ENCODE measurements at regions not wholly inside any gene's neighbourhood (a gene's known extent, or its start where the extent isn't known, plus 50 kb on each side); places are given as distances from the start of the nearest gene placed in this dataset.

- DNase-seq, result no peak
These were observed 248.2 kb upstream of the PITRM1 start for GRCh38 chr10:3420527-3421469.

DNA sequence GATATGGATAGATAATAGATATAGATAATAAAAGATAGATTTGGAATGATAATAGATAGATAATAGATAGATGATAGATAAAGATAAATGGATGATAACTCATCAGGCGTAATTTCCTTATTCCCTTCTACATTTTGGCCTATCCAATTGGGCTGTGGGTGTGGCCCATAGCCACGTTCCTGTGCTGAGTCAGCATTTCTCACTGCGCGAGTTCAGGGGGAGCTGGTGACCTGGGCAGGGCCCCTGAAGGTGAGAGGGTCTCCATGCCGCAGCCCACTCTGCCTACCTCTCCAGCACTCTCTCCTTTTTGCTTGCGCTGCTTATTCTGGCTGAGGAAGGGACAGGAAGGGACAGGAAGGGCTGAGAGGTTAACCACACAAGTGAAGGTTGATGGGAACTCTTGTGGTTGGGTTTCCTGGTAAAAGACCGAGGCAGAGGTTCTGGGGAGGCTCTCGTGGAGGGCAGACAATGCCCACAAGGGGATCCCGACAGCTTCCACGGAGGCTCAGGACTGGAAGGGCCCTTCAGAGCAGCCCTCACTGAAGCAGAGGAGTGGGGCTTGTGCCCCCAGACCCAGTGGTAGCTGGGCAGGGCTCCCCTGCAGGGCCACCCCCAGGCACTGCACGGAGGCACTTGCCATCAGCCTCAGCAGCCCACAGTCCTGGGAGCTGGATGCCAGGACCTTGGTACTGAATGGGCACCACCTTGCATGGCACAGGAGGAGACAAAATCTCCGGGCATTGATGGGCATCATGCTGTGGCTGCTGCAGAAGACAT is 247.3 kb upstream of the PITRM1 start:
- no peak for DNase-seq

- no peak for DNase-seq
These were observed 246.3 kb upstream of the PITRM1 start for GRCh38 chr10:3418926-3419325.

- no peak for DNase-seq
These were observed 245.6 kb upstream of the PITRM1 start for GRCh38 chr10:3418041-3418754.

GRCh38 chr10:3417096-3417495 is 244.5 kb upstream of the PITRM1 start:
- DNase-seq, result no peak

GRCh38 chr10:3415878-3416605 is 243.5 kb upstream of the PITRM1 start:
- DNase-seq, result no peak

DNA sequence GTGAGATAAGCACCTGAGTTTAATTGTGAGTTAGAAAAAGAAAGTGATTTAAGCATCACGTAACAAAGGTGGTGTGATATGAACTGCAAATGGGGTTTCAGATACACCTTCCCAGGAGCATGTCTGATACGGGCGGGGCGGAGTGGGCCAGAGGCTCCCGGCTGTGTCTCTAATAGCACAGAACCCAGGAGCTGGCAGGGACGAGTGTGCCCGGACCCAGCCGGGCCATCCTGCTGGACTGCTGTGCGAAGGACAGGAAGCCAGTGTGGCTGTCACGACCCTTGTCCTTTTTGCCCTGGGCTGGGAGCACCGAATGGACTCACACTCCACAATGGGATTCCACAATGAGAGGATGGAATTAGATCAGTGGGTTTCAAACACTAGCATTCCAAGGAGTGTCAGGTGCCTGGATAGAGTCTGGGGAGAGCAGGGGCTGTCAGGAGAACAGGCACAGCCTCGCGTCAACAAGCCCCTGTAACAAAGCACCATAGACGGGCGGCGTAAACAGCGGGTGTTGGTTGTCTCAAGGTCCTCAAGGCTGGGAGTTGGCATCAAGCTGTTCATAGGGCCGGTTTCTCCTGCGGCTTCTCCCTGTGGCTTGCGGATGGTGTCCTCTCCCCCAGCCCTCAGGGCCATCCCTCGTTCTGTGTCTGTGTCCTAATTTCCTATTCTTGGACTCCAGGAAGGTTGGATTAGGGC is 242.6 kb upstream of the PITRM1 start:
- DNase-seq, result no peak

DNA sequence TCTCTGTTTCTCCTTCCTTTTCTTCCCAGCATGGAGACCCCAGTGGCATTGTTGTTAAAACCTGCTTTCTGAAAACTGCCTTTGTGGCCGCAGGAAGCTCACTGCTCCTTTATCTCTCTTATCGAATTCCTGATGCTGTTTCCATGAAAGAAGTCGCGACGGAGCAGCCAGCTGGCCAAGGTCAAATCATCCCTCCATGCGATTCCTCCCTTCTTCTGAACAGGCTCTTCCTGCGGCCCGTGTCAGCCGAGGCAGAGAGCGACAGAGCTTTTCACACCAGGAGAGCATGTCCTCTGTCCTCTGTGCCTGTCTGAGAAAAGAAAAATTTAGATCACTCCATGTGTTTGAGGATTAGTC is 242.1 kb upstream of the PITRM1 start:
- no peak for DNase-seq

- no peak for DNase-seq
These were observed 241.5 kb upstream of the PITRM1 start for GRCh38 chr10:3413937-3414666.

GRCh38 chr10:3412646-3413045 is 240.1 kb upstream of the PITRM1 start:
- DNase-seq, result no peak

DNA sequence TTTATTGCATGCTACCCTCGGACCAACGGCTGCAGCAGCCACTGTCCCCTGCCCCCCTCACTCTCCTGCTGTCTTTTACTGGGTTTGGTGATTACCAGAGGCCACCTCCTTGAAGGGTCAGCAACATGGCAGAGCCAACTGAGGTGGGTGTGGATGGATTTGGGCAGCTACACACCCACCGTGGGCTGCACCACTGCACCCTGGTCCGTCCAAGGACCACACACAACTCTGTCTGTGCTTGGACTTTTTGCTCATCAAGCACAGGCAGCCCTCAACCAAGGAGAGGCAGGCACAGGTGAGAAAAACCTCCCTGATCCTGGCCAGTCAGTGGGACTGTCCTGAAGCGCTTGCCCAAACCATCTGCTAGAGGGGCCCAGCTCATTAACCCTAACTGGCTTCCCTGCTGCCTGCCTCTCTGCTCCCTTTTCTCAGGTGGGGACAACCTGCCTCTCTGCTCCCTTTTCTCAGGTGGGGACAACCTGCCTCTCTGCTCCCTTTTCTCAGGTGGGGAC is 239.5 kb upstream of the PITRM1 start:
- DNase-seq, result no peak

- no peak for DNase-seq
These were observed 238.5 kb upstream of the PITRM1 start for GRCh38 chr10:3411044-3411443.

DNA sequence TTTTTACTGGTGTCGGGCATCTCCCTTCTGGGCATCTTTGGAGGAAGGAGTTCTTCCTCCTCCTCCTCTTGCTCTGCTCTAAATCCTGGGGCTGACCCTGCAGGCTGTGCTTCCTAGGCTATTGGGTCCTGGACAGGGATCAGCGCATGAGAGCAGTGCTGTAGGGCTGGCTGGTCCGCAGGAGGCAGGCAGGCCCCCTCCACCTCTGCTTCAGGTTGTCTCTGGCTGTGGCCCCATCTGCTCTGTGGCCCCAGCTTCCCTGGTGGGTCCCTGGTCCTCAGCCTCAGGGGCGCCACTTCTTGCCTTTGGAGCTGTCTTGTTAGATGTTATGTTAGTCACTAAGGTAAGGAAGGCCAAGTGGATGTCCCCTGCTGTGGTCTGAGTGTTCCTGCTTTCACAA is 237.3 kb upstream of the PITRM1 start:
- DNase-seq, result no peak

- DNase-seq, result no peak
These were observed 236.2 kb upstream of the PITRM1 start for GRCh38 chr10:3408603-3409365.

DNA sequence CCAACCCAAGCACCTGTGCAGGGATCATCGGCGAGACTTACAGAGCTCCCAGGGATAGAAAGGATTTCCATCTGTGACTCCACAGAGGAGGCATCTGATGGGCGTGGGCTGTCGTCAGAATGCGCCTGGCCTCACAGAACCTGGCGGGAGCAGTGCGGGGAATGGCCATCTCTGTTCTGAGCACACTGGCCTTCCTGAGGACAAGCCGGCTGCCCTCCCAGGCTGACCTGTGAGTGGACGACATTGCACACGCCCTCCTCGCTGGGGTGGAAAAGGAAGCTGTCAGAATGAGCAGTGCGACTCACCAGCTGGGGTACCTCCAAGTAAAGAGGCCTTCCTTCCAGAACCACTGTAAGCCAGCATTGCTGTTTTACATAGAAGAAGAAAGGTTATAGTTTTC is 234.6 kb upstream of the PITRM1 start:
- DNase-seq, result no peak

GRCh38 chr10:3406556-3406955 is 234.0 kb upstream of the PITRM1 start:
- no peak for DNase-seq

DNA sequence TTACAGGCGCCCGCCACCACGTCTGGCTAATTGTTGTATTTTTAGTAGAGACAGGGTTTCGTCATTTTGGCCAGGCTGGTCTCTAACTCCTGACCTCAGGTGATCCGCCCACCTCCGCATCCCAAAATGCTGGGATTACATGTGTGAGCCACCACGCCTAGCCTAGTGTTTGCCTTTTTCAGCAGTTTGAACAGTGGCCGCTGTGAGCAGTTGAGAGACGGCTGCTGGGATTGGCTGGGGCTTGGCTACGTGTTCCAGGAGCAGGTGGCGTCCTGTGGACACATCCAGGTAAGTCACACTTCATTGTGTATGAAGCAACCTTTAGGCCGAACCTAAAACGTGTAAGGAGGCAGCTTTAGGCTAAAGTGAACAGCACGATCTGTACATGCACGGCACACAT is 231.8 kb upstream of the PITRM1 start:
- DNase-seq, result no peak

- no peak for DNase-seq
These were observed 229.7 kb upstream of the PITRM1 start for GRCh38 chr10:3402187-3402751.

DNA sequence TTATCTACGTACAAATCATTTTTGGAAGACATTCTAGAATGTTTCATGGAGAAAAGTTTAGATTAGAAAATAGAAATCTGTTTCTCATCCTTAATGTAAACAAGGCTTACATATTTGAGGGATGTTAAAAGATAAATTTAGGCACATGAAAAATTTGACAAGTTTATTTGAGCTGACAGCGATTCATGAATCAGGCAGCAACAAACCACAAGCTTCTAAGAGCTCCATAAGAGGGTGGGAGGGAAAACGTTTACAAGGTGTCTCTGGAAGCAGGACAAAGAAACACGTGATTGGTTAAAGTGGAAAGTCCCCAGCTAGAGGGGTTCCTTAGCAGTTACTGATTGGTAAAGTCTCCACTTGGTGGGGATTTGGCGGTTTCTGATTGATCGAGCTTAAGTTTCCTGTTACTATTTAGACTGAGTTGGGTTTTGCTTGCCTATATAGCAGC is 228.9 kb upstream of the PITRM1 start:
- DNase-seq, result no peak

DNA sequence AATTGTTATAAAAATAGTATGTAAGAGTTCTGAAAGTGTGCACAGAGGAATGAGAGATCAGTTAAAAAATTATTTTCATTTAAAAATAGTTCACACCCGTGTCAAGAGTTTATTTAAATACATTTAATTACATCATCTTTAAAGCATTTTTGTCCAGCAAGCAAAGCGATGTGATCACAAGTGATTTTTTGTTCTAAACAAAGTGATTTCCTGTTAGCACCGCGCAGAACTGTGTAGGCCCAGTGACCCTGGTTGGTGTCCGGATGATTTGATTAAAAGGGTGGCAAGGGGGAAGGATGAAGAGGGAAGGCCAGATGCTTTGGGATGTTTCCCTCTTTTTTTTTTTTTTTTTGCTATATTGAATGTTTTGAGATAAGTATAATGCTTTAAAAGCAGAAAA is 227.8 kb upstream of the PITRM1 start:
- no peak for DNase-seq
